ENCODE measurements at regions not wholly inside any gene's neighbourhood (a gene's known extent, or its start where the extent isn't known, plus 50 kb on each side); places are given as distances from the start of the nearest gene placed in this dataset.

- Histone ChIP-seq H3K27ac (no peak overlapping the region), H3K4me3 (no peak overlapping the region), H3K9me3 (peaks cover 0 to 6% (median 4%) of the 10 kb centered on the region in 4 donors), H3K36me3 (no peaks in the 10 kb centered on the region), H3K27me3 (no peaks in the 10 kb centered on the region), H3K4me1 (no peaks in the 10 kb centered on the region)
- no peak for DNase-seq
- 74 to 85% methylated on average over 5 of the region's 5 CpGs for WGBS, 2 donors
- TF ChIP-seq EP300 (IDR thresholded peaks at IDR 0.05) (no peak), POLR2A (IDR thresholded peaks at IDR 0.05) (no peak), CTCF (IDR thresholded peaks at IDR 0.05) (no peak), POLR2AphosphoS5 (IDR thresholded peaks at IDR 0.05) (no peak)
- intact Hi-C loops (cut with DNase I): no loop called here
Measured at GRCh38 chr10:128660726-128661125, 534.5 kb upstream of the MKI67 start.

- Histone ChIP-seq H3K4me3 (no peak overlapping the region), H3K36me3 (no peaks in the 10 kb centered on the region), H3K27me3 (no peaks in the 10 kb centered on the region), H3K4me1 (no peaks in the 10 kb centered on the region), H3K27ac (no peak overlapping the region), H3K9me3 (peaks cover 0 to 6% (median 4%) of the 10 kb centered on the region in 4 donors)
- intact Hi-C loops (cut with DNase I): no loop called here
- no peak for DNase-seq
- WGBS, 2 donors: 26 to 73% methylated on average over 7 of the region's 7 CpGs
- TF ChIP-seq POLR2AphosphoS5 (IDR thresholded peaks at IDR 0.05) (no peak), EP300 (IDR thresholded peaks at IDR 0.05) (no peak), POLR2A (IDR thresholded peaks at IDR 0.05) (no peak), CTCF (IDR thresholded peaks at IDR 0.05) (no peak)
Measured at GRCh38 chr10:128661404-128662197, 535.4 kb upstream of the MKI67 start.

GRCh38 chr10:128662520-128662919 is 536.3 kb upstream of the MKI67 start:
- intact Hi-C loops (cut with DNase I): no loop called here
- Histone ChIP-seq H3K27ac (no peak overlapping the region), H3K36me3 (no peaks in the 10 kb centered on the region), H3K9me3 (peaks cover 0 to 6% (median 4%) of the 10 kb centered on the region in 4 donors), H3K4me3 (no peak overlapping the region), H3K27me3 (no peaks in the 10 kb centered on the region), H3K4me1 (no peaks in the 10 kb centered on the region)
- DNase-seq: no peak
- TF ChIP-seq POLR2AphosphoS5 (IDR thresholded peaks at IDR 0.05): no peak
- TF ChIP-seq CTCF (IDR thresholded peaks at IDR 0.05): no peak
- no peak for TF ChIP-seq POLR2A (IDR thresholded peaks at IDR 0.05)
- TF ChIP-seq EP300 (IDR thresholded peaks at IDR 0.05): no peak
- WGBS, 2 donors: 17 to 55% methylated on average over 3 of the region's 3 CpGs

GRCh38 chr10:128664729-128665128 is 538.5 kb upstream of the MKI67 start:
- intact Hi-C loops (cut with DNase I): no loop called here
- 22 to 62% methylated on average over 3 of the region's 3 CpGs for WGBS, 2 donors
- Histone ChIP-seq H3K9me3 (peaks cover 0 to 6% (median 4%) of the 10 kb centered on the region in 4 donors), H3K36me3 (no peaks in the 10 kb centered on the region), H3K27ac (no peak overlapping the region), H3K4me1 (no peaks in the 10 kb centered on the region), H3K4me3 (no peak overlapping the region), H3K27me3 (no peaks in the 10 kb centered on the region)
- no peak for DNase-seq
- TF ChIP-seq POLR2AphosphoS5 (IDR thresholded peaks at IDR 0.05) (no peak), CTCF (IDR thresholded peaks at IDR 0.05) (no peak), EP300 (IDR thresholded peaks at IDR 0.05) (no peak)

GRCh38 chr10:128675405-128675804 is 549.2 kb upstream of the MKI67 start:
- TF ChIP-seq POLR2A (IDR thresholded peaks at IDR 0.05) (no peak), POLR2AphosphoS5 (IDR thresholded peaks at IDR 0.05) (no peak), EP300 (IDR thresholded peaks at IDR 0.05) (no peak), CTCF (IDR thresholded peaks at IDR 0.05) (no peak)
- H3K27ac ChIP-seq: no peak overlapping the region
- no peaks in the 10 kb centered on the region for H3K9me3 ChIP-seq
- H3K27me3 ChIP-seq: no peaks in the 10 kb centered on the region
- no peak overlapping the region for H3K4me3 ChIP-seq
- intact Hi-C loops (cut with DNase I): no loop called here
- no peaks in the 10 kb centered on the region for H3K36me3 ChIP-seq
- DNase-seq: no peak
- WGBS, 2 donors: 78 to 84% methylated on average over 6 of the region's 6 CpGs
- no peaks in the 10 kb centered on the region for H3K4me1 ChIP-seq

All from sigmoid colon (tissue), 6 donors.